ENCODE measurements at regions not wholly inside any gene's neighbourhood (a gene's known extent, or its start where the extent isn't known, plus 50 kb on each side); places are given as distances from the start of the nearest gene placed in this dataset.
"Not testable (repeated sequence)": the region's sequence is repeated elsewhere in the genome, so short reads cannot be mapped to it uniquely, and the experiment has no call there.

- FAIRE-seq = no peak
- no peak for TF ChIP-seq CTCF (IDR thresholded peaks at IDR 0.05; ENCODE audit: insufficient read depth, missing control alignments)
- no peak for DNase-seq (ENCODE audit: insufficient read length, low spot score)
These were observed 327.0 kb downstream of the IZUMO3 start for GRCh38 chr9:24218656-24219055.

- TF ChIP-seq CTCF (IDR thresholded peaks at IDR 0.05; ENCODE audit: insufficient read depth, missing control alignments) = no peak
- no peak for DNase-seq (ENCODE audit: insufficient read length, low spot score)
- no peak for FAIRE-seq
These were observed 335.1 kb downstream of the IZUMO3 start for GRCh38 chr9:24210641-24211040.

- FAIRE-seq (no peak), DNase-seq (ENCODE audit: insufficient read length, low spot score) (no peak)
- TF ChIP-seq CTCF (IDR thresholded peaks at IDR 0.05; ENCODE audit: insufficient read depth, missing control alignments) = no peak
These were observed 355.7 kb downstream of the IZUMO3 start for GRCh38 chr9:24189986-24190385.

- not testable (repeated sequence) for DNase-seq (ENCODE audit: insufficient read length, low spot score); FAIRE-seq
These were observed 354.5 kb upstream of the ELAVL2 start for GRCh38 chr9:24180572-24180971.

- no peak for TF ChIP-seq CTCF (IDR thresholded peaks at IDR 0.05; ENCODE audit: insufficient read depth, missing control alignments)
- DNase-seq (ENCODE audit: insufficient read length, low spot score) = no peak
- FAIRE-seq = no peak
These were observed 318.8 kb upstream of the ELAVL2 start for GRCh38 chr9:24144796-24145195.

- DNase-seq (ENCODE audit: insufficient read length, low spot score); FAIRE-seq: not testable (repeated sequence)
These were observed 309.0 kb upstream of the ELAVL2 start for GRCh38 chr9:24135072-24135471.

- FAIRE-seq = no peak
- no peak for TF ChIP-seq CTCF (IDR thresholded peaks at IDR 0.05; ENCODE audit: insufficient read depth, missing control alignments)
These were observed 306.2 kb upstream of the ELAVL2 start for GRCh38 chr9:24132244-24132643.

GRCh38 chr9:24127519-24127918, 301.5 kb upstream of the ELAVL2 start:
- DNase-seq (ENCODE audit: insufficient read length, low spot score) = no peak
- FAIRE-seq = no peak
- TF ChIP-seq CTCF (IDR thresholded peaks at IDR 0.05; ENCODE audit: insufficient read depth, missing control alignments) = no peak

More at GRCh38 chr9:24132244-24132643, 306.2 kb upstream of the ELAVL2 start:
- DNase-seq (ENCODE audit: insufficient read length, low spot score) = no peak
